Neuronal stem cell (in vitro differentiated cells): ENCODE measurements at regions not wholly inside any gene's neighbourhood (a gene's known extent, or its start where the extent isn't known, plus 50 kb on each side); places are given as distances from the start of the nearest gene placed in this dataset.

Source experiments
- DNase-seq: peaks from one replicate; pipeline ENCODE4 v3.0.0-alpha.2; 2013; ENCODE audit warnings: low spot score
- H2AFZ ChIP-seq: one replicate; pipeline ENCODE4 v1.6.1; 2013; ENCODE audit warnings: mild to moderate bottlenecking, low read length, inconsistent platforms
- H2AK5ac ChIP-seq: 2 replicates; pipeline ENCODE4 v1.6.1; 2013; ENCODE audit warnings: low read depth, mild to moderate bottlenecking, inconsistent platforms, low read length, moderate library complexity, mixed read lengths
- H2BK120ac ChIP-seq: 2 replicates; pipeline ENCODE4 v1.6.1; 2013; ENCODE audit warnings: low read depth, mild to moderate bottlenecking, inconsistent platforms, low read length, moderate library complexity, mixed read lengths
- H2BK12ac ChIP-seq: one replicate; pipeline ENCODE4 v1.6.1; 2013; ENCODE audit warnings: low read length, inconsistent platforms
- H2BK15ac ChIP-seq: 2 replicates; pipeline ENCODE4 v1.6.1; 2013; ENCODE audit warnings: mild to moderate bottlenecking, low read length, inconsistent platforms, mixed read lengths
- H2BK5ac ChIP-seq: one replicate; pipeline ENCODE4 v1.6.1; 2013; ENCODE audit warnings: inconsistent platforms, mild to moderate bottlenecking, low read length, moderate library complexity
- H3K14ac ChIP-seq: one replicate; pipeline ENCODE4 v1.6.1; 2013; ENCODE audit warnings: low read length, inconsistent platforms
- H3K18ac ChIP-seq: 2 replicates; pipeline ENCODE4 v1.6.1; 2013; ENCODE audit warnings: low read length, inconsistent platforms
- H3K23ac ChIP-seq: 2 replicates; pipeline ENCODE4 v1.6.1; 2013; ENCODE audit warnings: low read depth, mild to moderate bottlenecking, mixed read lengths, low read length, inconsistent platforms; ENCODE audit not compliant: poor library complexity
- H3K27ac ChIP-seq: replicated peaks from 3 replicates; pipeline ENCODE4 v1.5.1; 2013; ENCODE audit warnings: low read length, inconsistent platforms
- H3K27me3 ChIP-seq, 3 experiments: 2 replicates each; pipeline ENCODE4 v1.6.1; 2013; ENCODE audit warnings: low read length in 3 of 3, mild to moderate bottlenecking in 2 of 3, inconsistent platforms in 1 of 3, low read depth in 1 of 3, mixed read lengths in 1 of 3, moderate library complexity in 1 of 3; ENCODE audit not compliant: control insufficient read depth in 3 of 3, insufficient read depth in 3 of 3
- H3K36me3 ChIP-seq, 2 donors: replicated peaks in 1 of 2; 2 replicates each; pipeline ENCODE4 v1.6.1; 2013; ENCODE audit warnings: low read length in 2 of 2; ENCODE audit not compliant: control insufficient read depth in 2 of 2, insufficient read depth in 2 of 2
- H3K4ac ChIP-seq: 2 replicates; pipeline ENCODE4 v1.6.1; 2013; ENCODE audit warnings: inconsistent platforms, mild to moderate bottlenecking, low read length, moderate library complexity
- H3K4me1 ChIP-seq, 2 donors: 1 replicate in 1 of 2; 2 replicates in 1 of 2; pipeline ENCODE4 v1.6.1; 2013; ENCODE audit warnings: low read length in 2 of 2, low read depth in 1 of 2; ENCODE audit not compliant: control insufficient read depth in 2 of 2, insufficient read depth in 1 of 2
- H3K4me2 ChIP-seq: one replicate; pipeline ENCODE4 v1.6.1; 2013; ENCODE audit warnings: mild to moderate bottlenecking, low read length, inconsistent platforms; ENCODE audit not compliant: insufficient read depth, poor library complexity, severe bottlenecking
- H3K4me3 ChIP-seq, 2 donors: 2 replicates each; pipeline ENCODE4 v1.5.1; 2013; ENCODE audit warnings: low read length in 2 of 2, mild to moderate bottlenecking in 2 of 2, inconsistent platforms in 1 of 2, moderate library complexity in 1 of 2
- H3K79me1 ChIP-seq: one replicate; pipeline ENCODE4 v1.6.1; 2013; ENCODE audit warnings: low read depth, mild to moderate bottlenecking, inconsistent platforms, low read length, moderate library complexity
- H3K9ac ChIP-seq: one replicate; pipeline ENCODE4 v1.6.1; 2013; ENCODE audit warnings: mild to moderate bottlenecking, low read depth, low read length, inconsistent platforms; ENCODE audit not compliant: poor library complexity
- H3K9me3 ChIP-seq, 2 donors: replicated peaks in 1 of 2; 2 replicates each; pipeline versions ENCODE3 to v1.6.1; 2013; ENCODE audit warnings: low read length in 2 of 2, mild to moderate bottlenecking in 2 of 2, inconsistent platforms in 1 of 2, low read depth in 1 of 2, mixed read lengths in 1 of 2, moderate library complexity in 1 of 2; ENCODE audit not compliant: control insufficient read depth in 2 of 2, insufficient read depth in 1 of 2
- H4K8ac ChIP-seq: one replicate; pipeline ENCODE4 v1.6.1; 2013; ENCODE audit warnings: low read depth, mild to moderate bottlenecking, inconsistent platforms, low read length, moderate library complexity
- H4K91ac ChIP-seq: one replicate; pipeline ENCODE4 v1.6.1; 2013; ENCODE audit warnings: low read length, low read depth, mild to moderate bottlenecking, inconsistent platforms; ENCODE audit not compliant: poor library complexity
- WGBS, 2 donors: extraction: QIAGEN DNeasy Blood & Tissue Kit; methylation state at CpG; one replicate each; pipeline ENCODE4 v1.1.7; 2013; ENCODE audit warnings: missing lambda C conversion rate in 2 of 2, mixed read lengths in 1 of 2; ENCODE audit not compliant: insufficient read length in 2 of 2, insufficient replicate concordance in 1 of 2; ENCODE audit errors: extremely low coverage in 2 of 2; 5-methylcytosine and 5-hydroxymethylcytosine counted together

- H2BK15ac ChIP-seq, result no peak overlapping the region
Observed at GRCh38 chr13:111658145-111659100, 338.0 kb downstream of the TEX29 start.

GRCh38 chr13:111659219-111659775 is 338.9 kb downstream of the TEX29 start:
- H4K8ac ChIP-seq, result no peak overlapping the region
- DNase-seq, result no peak
- H3K23ac ChIP-seq, result no peak overlapping the region
- H3K9me3 ChIP-seq, result no peaks in the 10 kb centered on the region
- no peak overlapping the region for H2BK15ac ChIP-seq
- H3K36me3 ChIP-seq, result no peaks in the 10 kb centered on the region
- H3K4ac ChIP-seq, result no peak overlapping the region
- no peaks in the 10 kb centered on the region for H3K79me1 ChIP-seq
- H4K91ac ChIP-seq, result no peak overlapping the region
- no peak overlapping the region for H2BK120ac ChIP-seq
- peak overlapping the region; percentile 18 for H2AFZ ChIP-seq
- H3K27me3 ChIP-seq, result no peaks in the 10 kb centered on the region
- no peak overlapping the region for H3K27ac ChIP-seq
- no peak overlapping the region for H3K4me3 ChIP-seq
- no peak overlapping the region for H3K18ac ChIP-seq
- H3K14ac ChIP-seq, result no peak overlapping the region
- no peak overlapping the region for H3K4me2 ChIP-seq
- no peak overlapping the region for H2AK5ac ChIP-seq
- H3K9ac ChIP-seq, result no peak overlapping the region
- peaks cover 22% of the 10 kb centered on the region in 2 donors for H3K4me1 ChIP-seq
- H2BK12ac ChIP-seq, result no peak overlapping the region
- no CpG with 5 or more reads among the region's 9 CpGs for WGBS, 2 donors
- H2BK5ac ChIP-seq, result no peak overlapping the region

More at GRCh38 chr13:111658145-111659100, 338.0 kb downstream of the TEX29 start:
- H3K9me3 ChIP-seq, result no peaks in the 10 kb centered on the region
- no peaks in the 10 kb centered on the region for H3K79me1 ChIP-seq
- H3K18ac ChIP-seq, result no peak overlapping the region
- H2BK5ac ChIP-seq, result no peak overlapping the region
- H3K36me3 ChIP-seq, result no peaks in the 10 kb centered on the region
- H4K8ac ChIP-seq, result no peak overlapping the region
- peak overlapping the region; percentile 79 for H2AFZ ChIP-seq
- H3K4me1 ChIP-seq, result peaks cover 22% of the 10 kb centered on the region in 2 donors
- no peak overlapping the region for H3K9ac ChIP-seq
- no peak overlapping the region for H3K14ac ChIP-seq
- peak overlapping the region in 1 of 2 donors; percentile 7 for H3K4me3 ChIP-seq
- no peak overlapping the region for H3K4ac ChIP-seq
- no peak overlapping the region for H3K4me2 ChIP-seq
- DNase-seq, result peak; percentile 76
- H3K27me3 ChIP-seq, result no peaks in the 10 kb centered on the region
- H2AK5ac ChIP-seq, result no peak overlapping the region
- no peak overlapping the region for H4K91ac ChIP-seq
- no CpG with 5 or more reads among the region's 16 CpGs for WGBS, 2 donors
- no peak overlapping the region for H2BK120ac ChIP-seq
- H3K23ac ChIP-seq, result no peak overlapping the region
- no peak overlapping the region for H2BK12ac ChIP-seq
- H3K27ac ChIP-seq, result peak overlapping the region; percentile 71

- Histone ChIP-seq H2AK5ac (no peak overlapping the region), H3K18ac (peak overlapping the region; percentile 55), H3K9ac (no peak overlapping the region), H2AFZ (no peak overlapping the region), H3K4me1 (peaks cover 22% of the 10 kb centered on the region in 2 donors), H3K4me2 (no peak overlapping the region), H3K36me3 (no peaks in the 10 kb centered on the region), H2BK120ac (no peak overlapping the region), H2BK15ac (no peak overlapping the region), H3K27ac (no peak overlapping the region), H3K9me3 (no peaks in the 10 kb centered on the region), H3K4ac (no peak overlapping the region), H3K4me3 (no peak overlapping the region), H3K79me1 (no peaks in the 10 kb centered on the region), H3K23ac (no peak overlapping the region), H3K27me3 (no peaks in the 10 kb centered on the region), H4K8ac (no peak overlapping the region), H3K14ac (no peak overlapping the region), H4K91ac (no peak overlapping the region), H2BK5ac (no peak overlapping the region), H2BK12ac (peak overlapping the region; percentile 48)
- no CpG with 5 or more reads among the region's 7 CpGs for WGBS, 2 donors
- DNase-seq, result no peak
Observed at GRCh38 chr13:111659842-111660241, 339.4 kb downstream of the TEX29 start.

- no CpG with 5 or more reads among the region's 13 CpGs for WGBS, 2 donors
- Histone ChIP-seq H3K14ac (no peak overlapping the region), H3K79me1 (no peaks in the 10 kb centered on the region), H2BK15ac (no peak overlapping the region), H2BK120ac (no peak overlapping the region), H2BK12ac (no peak overlapping the region), H3K4me1 (peaks cover 22% of the 10 kb centered on the region in 2 donors), H3K18ac (peak overlapping the region; percentile 57), H4K8ac (no peak overlapping the region), H3K4me2 (no peak overlapping the region), H3K9me3 (no peaks in the 10 kb centered on the region), H2AK5ac (no peak overlapping the region), H3K27ac (no peak overlapping the region), H3K4me3 (peak overlapping the region in 1 of 2 donors; percentile 25), H2AFZ (no peak overlapping the region), H3K27me3 (no peaks in the 10 kb centered on the region), H4K91ac (no peak overlapping the region), H2BK5ac (no peak overlapping the region), H3K9ac (no peak overlapping the region), H3K23ac (peak overlapping the region; percentile 48), H3K4ac (no peak overlapping the region), H3K36me3 (no peaks in the 10 kb centered on the region)
- no peak for DNase-seq
Observed at GRCh38 chr13:111661052-111661451, 340.6 kb downstream of the TEX29 start.
